Stimulated activated CD4-positive, alpha-beta T cell treated with anti-CD3 and anti-CD28 coated beads, Interleukin-15, amount 100 ng/mL, for 1 hour (primary cell): ENCODE measurements at regions not wholly inside any gene's neighbourhood (a gene's known extent, or its start where the extent isn't known, plus 50 kb on each side); places are given as distances from the start of the nearest gene placed in this dataset.
A peak's percentile ranks its signal among the peaks of the same experiment; 100 is the strongest.
"Not testable (repeated sequence)": the region's sequence is repeated elsewhere in the genome, so short reads cannot be mapped to it uniquely, and the experiment has no call there.

Source experiments
- DNase-seq, 2 donors: peaks; one replicate each; pipeline ENCODE4 v3.0.0-alpha.2; 2020; ENCODE audit warnings: low read depth in 1 of 2, low spot score in 1 of 2

GRCh38 chr13:24617256-24618010, 62.8 kb upstream of the ATP12A start:
- DNase-seq: no peak

GRCh38 chr13:24618011-24618955, 61.9 kb upstream of the ATP12A start:
- DNase-seq: peak; percentile 8 to 18

GRCh38 chr13:24619282-24619681, 60.9 kb upstream of the ATP12A start:
- no peak for DNase-seq

DNA sequence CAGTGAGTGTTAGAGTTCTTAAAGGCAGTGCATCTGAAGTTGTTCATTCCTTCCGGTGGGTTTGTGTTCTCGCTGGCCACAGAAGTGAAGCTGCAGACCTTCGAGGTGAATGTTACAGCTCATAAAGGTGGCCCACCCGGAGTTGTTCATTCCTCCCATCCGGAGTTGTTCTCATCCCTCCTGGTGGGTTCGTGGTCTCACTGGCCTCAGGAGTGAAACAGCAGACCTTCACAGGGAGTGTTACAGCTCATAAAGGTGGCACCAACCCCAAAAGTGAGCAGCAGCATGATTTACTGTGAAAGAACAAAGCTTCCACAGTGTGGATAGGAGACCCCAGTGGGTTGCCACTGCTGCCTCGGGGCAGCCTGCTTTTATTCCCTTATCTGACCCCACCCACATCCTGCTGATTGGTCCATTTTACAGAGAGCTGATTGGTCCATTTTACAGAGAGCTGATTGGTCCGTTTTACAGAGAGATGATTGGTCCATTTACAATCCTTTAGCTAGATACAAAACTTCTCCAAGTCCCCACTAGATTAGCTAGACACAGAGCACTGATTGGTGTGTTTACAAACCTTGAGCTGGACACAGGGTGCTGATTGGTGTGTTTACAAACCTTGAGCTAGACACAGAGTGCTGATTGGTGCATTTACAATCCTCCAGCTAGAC, 57.6 kb upstream of the ATP12A start:
- DNase-seq: not testable (repeated sequence)

DNA sequence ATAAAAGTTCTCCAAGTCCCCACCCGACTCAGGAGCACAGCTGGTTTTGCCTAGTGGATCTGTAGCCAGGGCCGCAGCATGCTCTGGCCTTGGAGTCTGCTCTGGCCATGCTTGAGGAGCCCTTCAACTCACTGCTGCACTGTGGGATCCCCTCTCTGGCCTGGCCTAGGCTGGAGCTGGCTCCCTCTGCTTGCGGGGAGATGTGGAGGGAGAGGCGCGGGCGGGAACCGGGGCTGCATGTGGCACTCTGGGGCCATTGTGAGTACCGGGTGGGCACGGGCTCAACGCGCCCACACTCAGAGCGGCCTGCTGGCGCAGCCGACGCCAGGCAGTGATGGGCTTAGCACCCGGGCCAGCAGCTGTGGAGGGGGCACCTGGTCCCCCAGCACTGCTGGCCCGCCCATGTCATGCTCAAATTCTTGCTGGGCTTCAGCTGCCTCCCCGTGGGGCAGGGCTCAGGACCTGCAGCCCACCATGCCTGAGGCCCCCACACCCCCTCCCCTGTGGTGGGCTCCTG, 57.0 kb upstream of the ATP12A start:
- DNase-seq: no peak

- DNase-seq: no peak
These were observed 55.8 kb upstream of the ATP12A start for GRCh38 chr13:24624363-24624762.

GRCh38 chr13:24624801-24625231, 55.4 kb upstream of the ATP12A start:
- DNase-seq: no peak

DNA sequence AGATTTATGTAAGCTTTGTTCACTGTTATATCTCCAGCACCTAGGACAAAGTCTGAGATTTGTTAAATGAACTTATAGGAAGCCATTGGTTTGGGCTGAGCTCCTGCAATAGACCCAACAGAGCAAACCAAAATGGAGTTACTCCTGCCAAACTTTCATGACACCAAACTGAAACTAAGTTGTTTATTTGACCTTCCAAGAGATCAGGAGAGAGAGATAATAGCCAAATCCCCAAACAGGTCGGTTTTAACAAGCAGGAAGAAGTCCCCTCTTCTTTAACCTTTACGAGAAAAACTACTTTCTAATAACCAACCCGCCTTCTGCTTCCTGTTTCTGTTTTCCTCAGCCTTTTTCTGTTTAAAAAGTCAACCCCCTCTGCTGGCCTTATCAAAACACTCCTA, 54.9 kb upstream of the ATP12A start:
- no peak for DNase-seq

DNA sequence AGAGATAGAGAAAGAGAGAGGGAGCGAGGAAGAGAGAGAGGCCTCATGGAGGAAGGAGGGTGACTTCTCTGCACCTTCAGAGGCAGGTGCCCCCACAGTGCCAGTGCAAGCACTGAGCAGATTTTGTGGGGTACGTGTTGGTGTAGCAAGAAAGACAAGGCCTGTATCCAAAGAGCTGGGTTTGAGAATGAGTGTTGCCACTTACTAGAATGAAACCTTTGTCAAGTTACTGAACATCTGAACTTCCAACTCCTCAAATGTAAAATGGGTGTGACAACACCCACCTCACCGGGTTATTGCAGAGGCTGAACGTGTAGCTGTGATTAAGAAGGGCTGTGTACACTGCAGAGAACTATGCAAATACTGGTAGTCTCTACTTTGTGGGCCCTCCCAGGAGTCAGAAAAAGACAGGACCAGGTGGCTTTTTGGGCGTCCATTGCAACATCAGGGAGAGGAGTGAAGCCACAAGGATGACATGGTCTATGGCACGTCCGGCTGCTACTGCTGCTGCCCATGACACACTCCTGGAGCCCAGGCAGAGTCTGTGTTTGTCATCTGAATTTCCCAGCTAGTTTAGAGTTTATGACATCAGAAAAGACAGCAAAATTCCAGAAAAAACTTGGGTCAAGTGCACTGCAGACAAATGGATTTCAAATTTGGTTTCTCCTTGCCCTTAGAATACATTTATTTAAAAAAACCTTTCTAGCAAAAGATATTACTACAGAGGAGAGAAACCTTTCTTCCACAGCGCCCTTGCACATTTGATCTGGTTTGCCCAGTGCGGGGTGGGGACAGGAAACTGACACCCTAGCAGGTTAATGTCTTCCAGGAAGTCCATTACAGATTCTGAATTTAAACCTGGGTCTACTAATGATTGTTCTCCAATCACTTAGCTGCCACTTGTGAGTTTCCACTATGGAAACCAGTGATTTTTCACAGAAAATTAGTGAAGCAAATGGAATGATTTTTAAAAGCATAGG, 54.0 kb upstream of the ATP12A start:
- no peak for DNase-seq

GRCh38 chr13:24627090-24627714, 53.0 kb upstream of the ATP12A start:
- no peak for DNase-seq

GRCh38 chr13:24627946-24628345, 52.3 kb upstream of the ATP12A start:
- no peak for DNase-seq

- DNase-seq: no peak
These were observed 50.9 kb upstream of the ATP12A start for GRCh38 chr13:24629320-24629719.

- DNase-seq: no peak
These were observed 50.1 kb upstream of the ATP12A start for GRCh38 chr13:24630121-24630520.
